HG03432 (cell line): ENCODE measurements at regions not wholly inside any gene's neighbourhood (a gene's known extent, or its start where the extent isn't known, plus 50 kb on each side); places are given as distances from the start of the nearest gene placed in this dataset.
"Not testable (repeated sequence)": the region's sequence is repeated elsewhere in the genome, so short reads cannot be mapped to it uniquely, and the experiment has no call there.

Experiments
- ATAC-seq: cut with Tn5 transposase; IDR thresholded peaks from one replicate; pipeline ENCODE4 v1.9.1; 2021; ENCODE audit warnings: mild to moderate bottlenecking, moderate library complexity; ENCODE audit not compliant: unreplicated experiment

DNA sequence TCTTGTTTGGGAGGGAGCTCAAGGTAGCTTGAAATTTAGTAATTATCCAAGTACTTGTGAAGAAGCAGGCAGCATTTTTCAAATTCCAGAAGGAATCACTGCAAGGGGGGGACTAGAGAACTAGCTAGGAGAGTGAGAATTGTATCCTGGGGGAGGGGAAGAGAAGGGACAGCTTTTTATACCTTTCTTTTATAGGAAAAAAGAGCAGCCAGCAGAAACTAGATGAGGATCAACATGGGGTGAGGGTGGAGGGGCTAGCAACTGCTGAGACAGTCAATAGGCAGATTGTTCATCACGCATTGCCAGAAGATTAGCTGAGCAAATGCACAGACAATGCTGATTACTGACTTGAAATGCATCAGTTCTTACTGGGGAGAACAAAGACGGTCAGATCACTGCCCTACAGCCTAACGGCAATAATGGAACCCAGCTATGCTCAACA lies 514.3 kb upstream of the CITED2 start:
- ATAC-seq = no peak

DNA sequence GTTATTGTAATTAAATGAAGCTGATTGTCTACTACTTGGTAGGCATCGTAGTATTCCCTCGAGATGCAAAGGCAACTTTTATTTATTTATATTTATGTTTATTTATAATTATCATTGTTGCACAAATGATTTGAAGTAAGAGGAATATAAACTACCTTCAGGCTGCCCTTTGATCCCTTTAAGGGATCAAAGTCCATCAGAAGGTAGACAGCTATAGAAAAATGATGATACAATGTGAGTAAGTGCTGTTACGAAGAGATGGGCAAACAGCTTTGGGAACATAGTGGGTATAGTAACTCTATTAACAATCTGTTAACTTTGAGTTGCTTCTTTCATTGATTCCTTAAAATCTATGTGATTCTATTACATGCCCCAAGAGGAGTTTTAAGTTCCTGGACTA lies 512.8 kb upstream of the CITED2 start:
- ATAC-seq = no peak

DNA sequence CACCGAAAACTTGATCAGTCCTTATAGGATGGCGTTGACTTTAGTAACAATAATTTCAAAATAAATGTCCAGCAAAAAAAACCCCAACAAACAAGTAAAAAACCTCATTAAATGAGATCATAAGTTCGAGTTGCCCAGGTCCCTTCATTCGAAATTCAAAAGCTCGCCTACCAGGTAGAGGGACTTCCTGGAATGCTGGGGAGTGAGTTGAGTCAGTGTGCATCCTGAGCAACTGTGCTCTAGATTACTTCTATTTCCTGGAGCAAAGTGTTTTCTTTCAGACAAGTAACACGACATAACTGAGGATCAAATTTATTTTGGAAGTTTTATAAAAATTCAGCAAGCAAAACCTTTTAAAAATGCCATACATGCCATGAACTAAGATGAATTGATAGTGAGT lies 511.9 kb upstream of the CITED2 start:
- no peak for ATAC-seq

DNA sequence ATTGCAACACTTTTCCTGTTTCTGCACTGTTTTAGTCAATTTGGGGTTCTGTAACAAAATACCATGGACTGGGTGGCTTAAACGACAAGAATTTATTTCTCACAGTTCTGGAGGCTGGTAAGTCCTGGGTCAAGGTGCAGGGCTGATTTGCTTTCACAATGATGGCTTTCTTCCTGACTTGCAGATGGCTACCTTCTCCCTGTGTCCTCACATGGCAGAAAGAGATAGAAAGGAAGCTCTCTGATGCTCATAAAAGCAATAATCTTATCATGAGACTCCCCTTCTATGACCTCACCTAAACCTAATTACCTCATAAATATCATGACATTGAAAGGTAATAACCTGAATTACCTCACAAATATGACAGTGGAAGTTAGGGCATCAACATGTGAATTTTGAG lies 511.5 kb upstream of the CITED2 start:
- no peak for ATAC-seq

- no peak for ATAC-seq
Observed at GRCh38 chr6:139883776-139884175, 509.3 kb upstream of the CITED2 start.

DNA sequence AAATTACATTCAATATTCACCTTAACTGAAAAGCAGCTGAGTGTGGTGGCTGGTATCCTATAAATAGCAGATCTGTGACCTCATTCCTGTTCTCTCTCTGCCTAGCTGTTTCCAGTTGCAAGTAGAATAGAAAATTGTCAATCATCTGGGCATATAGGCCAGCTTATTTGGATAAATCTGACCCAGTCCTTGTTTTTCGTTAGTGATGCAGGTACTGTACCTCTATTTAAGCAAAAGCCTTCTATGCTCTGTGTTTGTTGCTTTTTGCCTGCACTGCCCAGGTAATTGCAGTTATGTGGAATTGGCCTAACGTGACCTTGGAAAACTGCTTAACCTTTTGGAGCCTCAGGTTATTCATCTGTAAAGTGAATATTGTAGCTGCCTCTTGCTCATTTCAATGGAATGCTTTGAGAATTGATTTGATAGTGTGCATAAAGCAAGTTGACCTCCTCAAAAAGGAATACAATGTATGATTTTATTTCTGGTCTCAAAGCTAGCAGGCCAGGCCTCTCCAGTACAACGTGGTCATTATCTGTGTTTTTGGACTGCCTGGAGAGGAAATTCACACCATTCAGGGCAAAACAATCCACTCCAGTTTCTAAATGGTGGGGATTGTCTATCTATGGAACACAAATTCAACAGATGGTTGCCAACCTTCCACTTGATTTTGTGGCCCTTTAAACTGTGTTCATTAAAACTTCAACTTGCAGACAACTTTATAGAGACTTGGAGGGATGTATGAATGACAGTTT lies 508.7 kb upstream of the CITED2 start:
- ATAC-seq = peak; percentile 56

GRCh38 chr6:139882234-139882633 lies 507.8 kb upstream of the CITED2 start:
- peak; percentile 36 for ATAC-seq

DNA sequence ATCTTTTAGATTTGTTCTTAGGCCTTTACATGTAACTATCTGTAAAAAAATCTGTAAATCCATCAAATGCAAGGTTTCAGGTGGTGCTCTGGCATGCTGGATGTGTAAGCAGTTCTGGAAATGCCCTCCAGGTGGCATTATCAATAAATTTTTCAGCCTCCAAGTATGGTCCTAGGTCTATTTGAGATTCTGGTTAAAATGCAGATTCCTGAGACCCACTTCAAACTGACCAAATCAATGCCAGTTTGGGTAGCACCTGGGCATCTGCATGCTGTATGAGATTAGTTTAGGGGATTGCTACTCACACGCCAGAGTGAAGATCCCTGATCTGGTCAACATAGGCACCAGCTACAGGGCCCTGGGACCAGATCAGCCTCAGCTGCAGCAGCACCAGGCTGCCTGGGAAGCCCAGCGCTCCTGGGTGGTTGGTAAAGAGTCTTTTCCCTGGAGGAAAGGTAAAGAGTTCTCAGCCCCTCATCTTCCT lies 507.3 kb upstream of the CITED2 start:
- ATAC-seq = peak; percentile 78

DNA sequence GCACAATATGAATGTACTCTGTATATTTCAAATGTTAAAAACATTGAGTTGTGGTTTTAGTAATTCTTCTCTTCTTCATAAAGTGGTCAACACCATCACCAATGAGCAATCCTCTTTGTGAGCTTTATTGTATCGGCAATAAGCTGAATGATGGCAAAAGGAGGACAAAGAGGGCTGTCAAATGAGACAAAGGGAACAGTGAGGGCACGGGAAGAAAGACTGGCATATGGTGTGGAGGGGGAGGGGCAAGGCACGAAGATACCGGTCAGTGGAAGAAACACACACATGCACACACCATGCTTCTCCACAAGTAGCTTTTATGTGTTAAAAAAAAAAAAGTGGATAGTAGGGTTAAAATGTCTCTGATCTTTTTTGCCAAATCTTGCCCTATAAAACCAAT lies 506.8 kb upstream of the CITED2 start:
- no peak for ATAC-seq

DNA sequence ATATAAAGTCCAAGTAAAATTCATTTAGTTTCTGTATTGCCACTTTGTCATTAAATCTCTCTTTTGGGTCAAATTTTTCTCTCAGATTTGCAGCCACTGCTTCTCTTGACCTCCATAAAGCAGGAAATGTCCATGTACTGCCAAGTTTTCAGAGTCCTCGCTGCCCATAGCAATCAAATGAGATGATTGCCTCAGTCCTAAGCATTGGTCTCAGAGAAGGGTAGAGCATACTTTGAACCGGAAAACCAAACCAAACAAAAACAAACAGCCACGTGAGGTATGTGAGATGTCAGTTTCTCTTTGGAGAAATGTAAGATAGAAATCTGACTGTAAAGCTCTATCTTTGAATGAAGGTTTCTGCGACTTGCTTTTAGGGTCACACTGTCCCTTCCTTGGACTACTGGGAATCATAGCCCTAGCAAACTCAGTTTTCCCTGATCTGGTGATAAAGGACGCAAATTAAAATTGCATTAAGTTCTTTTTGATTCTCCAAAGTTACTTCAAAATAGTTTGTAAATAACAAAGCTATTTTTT lies 505.4 kb upstream of the CITED2 start:
- no peak for ATAC-seq

DNA sequence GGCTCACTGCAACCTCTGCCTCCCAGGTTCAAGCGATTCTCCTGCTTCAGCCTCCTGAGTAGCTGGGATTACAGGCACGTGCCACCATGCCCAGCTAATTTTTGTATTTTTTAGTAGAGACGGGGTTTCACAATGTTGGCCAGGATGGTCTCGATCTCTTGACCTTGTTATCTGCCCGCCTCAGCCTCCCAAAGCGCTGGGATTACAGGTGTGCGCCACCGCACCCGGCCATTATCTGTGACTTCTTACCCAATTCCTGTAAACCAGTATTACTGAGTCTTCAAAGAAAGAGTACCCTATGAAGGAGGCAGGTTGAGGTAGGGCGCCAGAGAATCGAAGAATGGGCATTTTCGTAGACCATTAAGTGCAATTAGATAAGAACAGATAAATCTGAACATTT lies 504.8 kb upstream of the CITED2 start:
- ATAC-seq = not testable (repeated sequence)

- ATAC-seq = no peak
Observed at GRCh38 chr6:139877828-139878405, 503.5 kb upstream of the CITED2 start.

DNA sequence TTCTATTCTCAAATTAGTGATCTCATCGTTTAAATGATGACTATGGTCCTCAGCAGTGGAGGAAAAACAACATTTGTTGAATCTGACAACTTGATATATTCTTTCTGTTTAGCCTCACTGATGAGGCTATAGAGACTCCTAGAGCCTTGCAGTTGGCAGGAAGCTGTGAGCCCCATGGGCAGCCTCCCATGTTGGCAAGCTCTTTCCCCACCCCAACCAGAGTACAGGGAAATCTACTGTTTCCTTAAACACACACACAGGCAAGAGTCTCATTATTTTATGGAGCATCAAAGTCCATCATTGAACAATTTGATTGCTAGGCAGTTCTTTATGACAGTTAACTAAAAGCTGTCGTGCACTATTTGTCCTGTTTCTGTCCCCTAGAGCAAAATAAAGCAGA lies 498.2 kb upstream of the CITED2 start:
- no peak for ATAC-seq

DNA sequence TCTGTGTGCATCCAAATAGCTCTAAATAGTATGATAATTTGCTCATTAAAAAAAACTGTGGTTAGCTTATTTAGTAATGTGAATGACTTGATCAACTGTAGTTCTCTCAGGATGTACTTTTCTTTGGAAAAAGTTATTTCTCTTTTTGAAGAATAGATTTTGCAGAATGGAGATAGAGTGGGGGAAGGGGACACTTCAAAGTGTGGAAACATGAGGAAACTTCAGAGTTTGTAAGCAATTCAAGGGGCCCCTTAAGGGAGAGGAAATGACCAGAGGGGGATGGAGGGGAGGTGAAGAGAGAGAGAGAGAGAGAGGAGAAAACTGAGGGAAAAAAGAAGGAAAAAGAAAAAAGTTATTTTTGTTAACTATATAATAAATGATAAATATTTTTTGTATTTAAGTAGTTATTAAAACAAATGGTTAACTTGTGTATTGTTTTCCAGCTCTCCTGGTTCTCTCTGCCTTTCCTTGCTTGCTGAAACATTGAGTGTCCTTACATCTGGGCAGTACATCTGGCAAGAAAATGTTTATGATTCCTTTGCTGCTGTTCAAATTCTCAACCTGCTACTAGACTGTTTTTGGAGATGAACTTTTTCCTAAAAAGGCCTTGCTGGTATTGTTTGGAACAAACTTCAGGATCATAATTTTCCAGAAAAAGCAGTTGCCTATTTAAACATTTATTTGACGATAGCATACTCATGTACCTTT lies 497.5 kb upstream of the CITED2 start:
- ATAC-seq = no peak

GRCh38 chr6:139871165-139871710 lies 496.8 kb upstream of the CITED2 start:
- no peak for ATAC-seq

- no peak for ATAC-seq
Observed at GRCh38 chr6:139868576-139868975, 494.1 kb upstream of the CITED2 start.

GRCh38 chr6:139863964-139864363 lies 489.5 kb upstream of the CITED2 start:
- ATAC-seq = peak; percentile 59

DNA sequence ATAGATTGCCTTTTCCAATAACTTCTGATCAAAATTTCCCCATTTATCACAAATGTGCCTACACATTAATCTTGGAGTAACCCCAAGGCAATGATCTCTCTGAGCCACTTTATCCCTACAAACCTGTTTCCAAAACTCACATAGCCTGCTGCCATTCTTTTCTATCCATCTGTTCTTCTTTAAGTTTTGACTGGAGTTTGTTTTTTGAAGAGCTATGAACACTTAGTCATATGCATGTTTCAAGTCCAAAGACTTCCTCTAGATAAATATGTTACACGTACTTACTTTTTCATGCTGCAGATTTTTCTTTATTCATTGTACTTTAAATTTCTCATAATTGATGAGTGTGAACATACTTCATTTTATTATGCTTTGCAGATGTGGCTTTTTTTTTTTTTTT lies 488.9 kb upstream of the CITED2 start:
- no peak for ATAC-seq

- ATAC-seq = no peak
Observed at GRCh38 chr6:139862311-139862710, 487.9 kb upstream of the CITED2 start.

DNA sequence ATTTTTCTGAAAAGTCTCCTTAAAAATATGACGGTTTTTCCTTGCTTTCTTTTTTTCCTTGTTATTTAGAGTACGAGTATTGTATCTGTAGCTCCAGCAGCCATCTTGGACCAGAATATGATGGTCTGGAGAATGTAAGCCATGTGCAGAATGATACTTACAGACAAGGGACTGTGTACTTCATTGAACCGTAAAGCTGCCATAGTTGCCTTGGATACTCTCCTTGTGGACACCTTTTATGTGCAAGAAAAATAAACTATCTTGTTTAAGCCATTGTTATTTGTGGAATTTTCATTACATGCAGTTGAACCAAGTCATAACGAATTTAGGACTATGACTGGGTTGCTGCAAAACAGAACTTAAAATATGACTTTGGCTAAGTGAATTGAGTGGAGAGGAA lies 485.8 kb upstream of the CITED2 start:
- no peak for ATAC-seq

- ATAC-seq = no peak
Observed at GRCh38 chr6:139858429-139858828, 484.0 kb upstream of the CITED2 start.
